CD4-positive, alpha-beta T cell (primary cell): ENCODE measurements at regions not wholly inside any gene's neighbourhood (a gene's known extent, or its start where the extent isn't known, plus 50 kb on each side); places are given as distances from the start of the nearest gene placed in this dataset.

ENCODE experiments used
- ATAC-seq: fragments of 200-7000 bp; cut with Tn5 transposase; one replicate; pipeline ENCODE4 v1.10.0; 2022; ENCODE audit warnings: mild to moderate bottlenecking; ENCODE audit not compliant: poor library complexity
- CTCF ChIA-PET: fragments of 350-600 bp; sonication (Branson Sonifier 250); formaldehyde crosslinking; loops from one replicate; lab custom pipeline; 2021; ENCODE audit warnings: antibody characterized with exemption, inconsistent platforms; lab: Charles Lee
- POLR2A ChIA-PET: fragments of 350-600 bp; sonication (Branson Sonifier 250); formaldehyde crosslinking; loops from one replicate; lab custom pipeline; 2021; ENCODE audit warnings: antibody characterized with exemption, inconsistent platforms; lab: Charles Lee
- DNase-seq, 14 experiments: peaks; one replicate each; pipeline ENCODE4 v3.0.0-alpha.2; 2013 to 2020; ENCODE audit warnings: mixed read lengths in 2 of 14
- H3K27ac ChIP-seq, 2 donors: one replicate each; pipeline versions ENCODE4 v1.5.1 to v1.7.0; 2013; ENCODE audit warnings: low read length in 2 of 2, low read depth in 1 of 2, mild to moderate bottlenecking in 1 of 2
- H3K27me3 ChIP-seq, 2 experiments: 1 replicate in 1 of 2; 2 replicates in 1 of 2; pipeline versions ENCODE4 v1.6.1 to v1.7.0; 2013; ENCODE audit warnings: low read length in 2 of 2, control low read depth in 1 of 2, mild to moderate bottlenecking in 1 of 2, moderate library complexity in 1 of 2; ENCODE audit not compliant: insufficient read depth in 2 of 2, control insufficient read depth in 1 of 2
- H3K36me3 ChIP-seq: one replicate; pipeline ENCODE4 v1.6.1; 2013; ENCODE audit warnings: low read length, control low read depth; ENCODE audit not compliant: insufficient read depth
- H3K4me1 ChIP-seq: one replicate; pipeline ENCODE4 v1.6.1; 2013; ENCODE audit warnings: low read length, control low read depth; ENCODE audit not compliant: insufficient read depth
- H3K4me3 ChIP-seq: one replicate; pipeline ENCODE4 v1.5.1; 2013; ENCODE audit warnings: mild to moderate bottlenecking, low read length, moderate library complexity
- H3K9me3 ChIP-seq, 2 experiments: 1 replicate in 1 of 2; 2 replicates in 1 of 2; pipeline versions ENCODE4 v1.6.1 to v1.7.0; 2013; ENCODE audit warnings: low read length in 2 of 2, mild to moderate bottlenecking in 2 of 2, control low read depth in 1 of 2, moderate library complexity in 1 of 2; ENCODE audit not compliant: control insufficient read depth in 1 of 2, insufficient read depth in 1 of 2
- H3K27ac Mint-ChIP-seq: one replicate; pipeline ENCODE4 v1.8.0; 2020; ENCODE audit warnings: mixed read lengths
- H3K27me3 Mint-ChIP-seq: one replicate; pipeline ENCODE4 v1.8.0; 2021; ENCODE audit warnings: mixed read lengths
- H3K36me3 Mint-ChIP-seq: one replicate; pipeline ENCODE4 v1.8.0; 2021; ENCODE audit warnings: low read depth, mixed read lengths
- H3K4me1 Mint-ChIP-seq: one replicate; pipeline ENCODE4 v1.8.0; 2021; ENCODE audit warnings: low read depth, mixed read lengths
- H3K4me3 Mint-ChIP-seq: one replicate; pipeline ENCODE4 v1.8.0; 2020; ENCODE audit warnings: mild to moderate bottlenecking, mixed read lengths
- H3K9me3 Mint-ChIP-seq: one replicate; pipeline ENCODE4 v1.8.0; 2020; ENCODE audit warnings: mixed read lengths
- CTCF ChIP-seq: fragments of 200-600 bp; IDR thresholded peaks from one replicate; pipeline ENCODE4 v1.8.0; 2022; ENCODE audit warnings: antibody characterized with exemption, mild to moderate bottlenecking
- intact Hi-C, 2 experiments: fragments of 100-400 bp; cut with DNase I in 1 of 2; cut with micrococcal nuclease in 1 of 2; formaldehyde crosslinking; loops; one replicate each; pipeline versions ENCODE4 v1.15.1 to v1.9.0; 2023 to 2025; cut with DNase I, micrococcal nuclease

- CTCF ChIA-PET = no interaction called here
- ATAC-seq (no peak), DNase-seq (no peak)
- POLR2A ChIA-PET = no interaction called here
- no peak overlapping the region for H3K4me3 ChIP-seq
- peaks cover 3% of the 10 kb centered on the region for H3K4me1 ChIP-seq
- no peaks in the 10 kb centered on the region for H3K9me3 ChIP-seq
- no peak overlapping the region for H3K27ac ChIP-seq
- intact Hi-C loops = no loop called here
- Mint-ChIP-seq H3K36me3 (no peaks in the 10 kb centered on the region), H3K27me3 (no peaks in the 10 kb centered on the region), H3K9me3 (peaks cover 6% of the 10 kb centered on the region), H3K27ac (no peak overlapping the region), H3K4me1 (no peaks in the 10 kb centered on the region), H3K4me3 (no peak overlapping the region)
- H3K36me3 ChIP-seq = no peaks in the 10 kb centered on the region
- TF ChIP-seq CTCF = no peak
- H3K27me3 ChIP-seq = no peaks in the 10 kb centered on the region
These were observed 402.4 kb downstream of the KCNRG start for GRCh38 chr13:50417597-50417996.

GRCh38 chr13:50419331-50419865 is 404.2 kb downstream of the KCNRG start:
- no peak for DNase-seq
- Mint-ChIP-seq H3K27me3 (no peaks in the 10 kb centered on the region), H3K4me1 (no peaks in the 10 kb centered on the region), H3K9me3 (peaks cover 6% of the 10 kb centered on the region), H3K27ac (no peak overlapping the region), H3K4me3 (no peak overlapping the region), H3K36me3 (no peaks in the 10 kb centered on the region)
- TF ChIP-seq CTCF = no peak
- no peak overlapping the region for H3K4me3 ChIP-seq
- POLR2A ChIA-PET = no interaction called here
- no peaks in the 10 kb centered on the region for H3K9me3 ChIP-seq
- CTCF ChIA-PET = interaction anchor here (1.7 kb wide), 1 partner anchor 422 kb away, joined by 3 read pairs; no protein-coding TSS in a partner anchor
- H3K36me3 ChIP-seq = no peaks in the 10 kb centered on the region
- intact Hi-C loops = no loop called here
- no peaks in the 10 kb centered on the region for H3K27me3 ChIP-seq
- ATAC-seq = no peak
- no peak overlapping the region for H3K27ac ChIP-seq
- peaks cover 3% of the 10 kb centered on the region for H3K4me1 ChIP-seq

- intact Hi-C loops = no loop called here
These were observed 404.7 kb downstream of the KCNRG start for GRCh38 chr13:50419896-50420295.

More at GRCh38 chr13:50419896-50420295, 404.7 kb downstream of the KCNRG start:
- ChIA-PET POLR2A (no interaction called here), CTCF (interaction anchor here (1.7 kb wide), 1 partner anchor 422 kb away, joined by 3 read pairs; no protein-coding TSS in a partner anchor)
- H3K4me1 Mint-ChIP-seq = no peaks in the 10 kb centered on the region
- H3K27ac Mint-ChIP-seq = no peak overlapping the region
- H3K4me3 Mint-ChIP-seq = no peak overlapping the region
- Histone ChIP-seq H3K9me3 (no peaks in the 10 kb centered on the region), H3K27ac (no peak overlapping the region), H3K36me3 (no peaks in the 10 kb centered on the region), H3K4me1 (peaks cover 3% of the 10 kb centered on the region), H3K4me3 (no peak overlapping the region), H3K27me3 (no peaks in the 10 kb centered on the region)
- no peaks in the 10 kb centered on the region for H3K27me3 Mint-ChIP-seq
- TF ChIP-seq CTCF = no peak
- DNase-seq = no peak
- H3K9me3 Mint-ChIP-seq = peaks cover 6% of the 10 kb centered on the region
- H3K36me3 Mint-ChIP-seq = no peaks in the 10 kb centered on the region
- ATAC-seq = no peak
